Loucy (cell line): ENCODE measurements at regions not wholly inside any gene's neighbourhood (a gene's known extent, or its start where the extent isn't known, plus 50 kb on each side); places are given as distances from the start of the nearest gene placed in this dataset.

Experiments used
- H2AFZ ChIP-seq: fragments of 200-600 bp; sonication (generic); 2 replicates; pipeline ENCODE4 v1.6.0; 2016; ENCODE audit warnings: antibody characterized with exemption, mild to moderate bottlenecking, low read length, moderate library complexity
- H3F3A ChIP-seq: fragments of 200-600 bp; 2 replicates; pipeline ENCODE4 v1.6.0; 2016; ENCODE audit warnings: antibody characterized with exemption, low read depth, mild to moderate bottlenecking
- H3K27me3 ChIP-seq: fragments of 200-600 bp; sonication (generic); 2 replicates; pipeline ENCODE4 v1.6.1; 2014; ENCODE audit warnings: low read length, mild to moderate bottlenecking; ENCODE audit not compliant: insufficient read depth, poor library complexity, severe bottlenecking
- H3K36me3 ChIP-seq: fragments of 200-600 bp; sonication (generic); 2 replicates; pipeline ENCODE4 v1.6.1; 2016; ENCODE audit warnings: low read length; ENCODE audit not compliant: insufficient read depth
- H3K4me1 ChIP-seq: fragments of 200-600 bp; sonication (generic); 2 replicates; pipeline ENCODE4 v1.5.1; 2014; ENCODE audit warnings: low read length, mild to moderate bottlenecking; ENCODE audit not compliant: insufficient read depth, poor library complexity, severe bottlenecking
- H3K4me2 ChIP-seq: fragments of 200-600 bp; sonication (generic); 2 replicates; pipeline ENCODE4 v1.6.0; 2014; ENCODE audit warnings: antibody characterized with exemption, low read length, low read depth, mild to moderate bottlenecking; ENCODE audit not compliant: poor library complexity, severe bottlenecking
- H3K4me3 ChIP-seq: fragments of 200-600 bp; sonication (generic); 2 replicates; pipeline ENCODE4 v1.5.1; 2014; ENCODE audit warnings: low read length, mild to moderate bottlenecking, mixed read lengths; ENCODE audit not compliant: poor library complexity, severe bottlenecking
- H3K79me2 ChIP-seq: fragments of 200-600 bp; sonication (generic); 2 replicates; pipeline ENCODE4 v1.6.1; 2014; ENCODE audit warnings: low read length; ENCODE audit not compliant: insufficient read depth
- H3K9ac ChIP-seq: fragments of 200-600 bp; sonication (generic); 2 replicates; pipeline ENCODE4 v1.6.0; 2014; ENCODE audit warnings: mild to moderate bottlenecking, low read depth, low read length, moderate library complexity; ENCODE audit not compliant: poor library complexity, severe bottlenecking
- H3K9me2 ChIP-seq: fragments of 200-600 bp; sonication (generic); replicated peaks from 2 replicates; pipeline ENCODE4 v1.6.1; 2016; ENCODE audit warnings: low read depth, low read length, mixed read lengths
- H3K9me3 ChIP-seq: fragments of 200-600 bp; sonication (generic); 2 replicates; pipeline ENCODE4 v1.6.1; 2014; ENCODE audit warnings: mild to moderate bottlenecking, antibody characterized with exemption, low read length, low read depth; ENCODE audit not compliant: insufficient read depth
- H4K20me1 ChIP-seq: fragments of 200-600 bp; sonication (generic); 2 replicates; pipeline ENCODE4 v1.6.0; 2014; ENCODE audit warnings: antibody characterized with exemption, low read length, mild to moderate bottlenecking; ENCODE audit not compliant: insufficient read depth, poor library complexity, severe bottlenecking
- EZH2phosphoT487 ChIP-seq: fragments of 200-600 bp; IDR thresholded peaks from 2 replicates; pipeline ENCODE4 v1.6.1; 2018; ENCODE audit warnings: antibody characterized with exemption, mild to moderate bottlenecking, moderate library complexity, borderline replicate concordance
- TF ChIP-seq, protein P1 (sequence below): fragments of 200-600 bp; sonication (generic); conservative IDR thresholded peaks from 2 replicates; pipeline ENCODE4 v1.5.1; 2014; ENCODE audit warnings: mild to moderate bottlenecking, antibody characterized with exemption, low read length

DNA sequence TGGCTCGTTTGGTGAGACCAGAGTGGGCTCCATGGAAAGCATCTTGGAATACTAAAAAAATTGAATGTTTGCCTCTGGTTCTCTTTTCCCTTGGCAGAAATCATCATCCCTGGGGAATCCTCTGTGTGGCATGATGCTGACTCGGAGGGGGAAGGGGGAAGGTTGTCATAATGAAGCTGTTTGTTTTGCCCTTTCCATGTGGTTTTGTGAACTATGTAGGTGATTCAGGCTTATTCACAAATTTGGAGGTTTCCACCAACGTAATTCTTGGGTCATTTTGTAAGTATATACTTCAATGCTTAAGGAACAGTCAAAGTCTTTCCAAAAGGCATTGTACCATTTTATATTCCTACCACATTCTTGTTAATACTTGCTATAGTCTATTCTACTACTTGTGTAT is 754.0 kb upstream of the FAT3 start:
- no peaks in the 10 kb centered on the region for H3K9me2 ChIP-seq
- H2AFZ ChIP-seq = no peak overlapping the region
- H3K4me3 ChIP-seq = no peak overlapping the region
- no peaks in the 10 kb centered on the region for H3K9me3 ChIP-seq
- no peaks in the 10 kb centered on the region for H3K36me3 ChIP-seq
- no peaks in the 10 kb centered on the region for H3F3A ChIP-seq
- no peaks in the 10 kb centered on the region for H3K79me2 ChIP-seq
- TF ChIP-seq EZH2phosphoT487 = no peak
- TF ChIP-seq, protein P1, sequence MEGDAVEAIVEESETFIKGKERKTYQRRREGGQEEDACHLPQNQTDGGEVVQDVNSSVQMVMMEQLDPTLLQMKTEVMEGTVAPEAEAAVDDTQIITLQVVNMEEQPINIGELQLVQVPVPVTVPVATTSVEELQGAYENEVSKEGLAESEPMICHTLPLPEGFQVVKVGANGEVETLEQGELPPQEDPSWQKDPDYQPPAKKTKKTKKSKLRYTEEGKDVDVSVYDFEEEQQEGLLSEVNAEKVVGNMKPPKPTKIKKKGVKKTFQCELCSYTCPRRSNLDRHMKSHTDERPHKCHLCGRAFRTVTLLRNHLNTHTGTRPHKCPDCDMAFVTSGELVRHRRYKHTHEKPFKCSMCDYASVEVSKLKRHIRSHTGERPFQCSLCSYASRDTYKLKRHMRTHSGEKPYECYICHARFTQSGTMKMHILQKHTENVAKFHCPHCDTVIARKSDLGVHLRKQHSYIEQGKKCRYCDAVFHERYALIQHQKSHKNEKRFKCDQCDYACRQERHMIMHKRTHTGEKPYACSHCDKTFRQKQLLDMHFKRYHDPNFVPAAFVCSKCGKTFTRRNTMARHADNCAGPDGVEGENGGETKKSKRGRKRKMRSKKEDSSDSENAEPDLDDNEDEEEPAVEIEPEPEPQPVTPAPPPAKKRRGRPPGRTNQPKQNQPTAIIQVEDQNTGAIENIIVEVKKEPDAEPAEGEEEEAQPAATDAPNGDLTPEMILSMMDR = no peak
- no peak overlapping the region for H3K9ac ChIP-seq
- no peak overlapping the region for H3K4me2 ChIP-seq
- H4K20me1 ChIP-seq = no peaks in the 10 kb centered on the region
- no peaks in the 10 kb centered on the region for H3K4me1 ChIP-seq
- H3K27me3 ChIP-seq = no peaks in the 10 kb centered on the region

GRCh38 chr11:91459840-91460239 is 764.8 kb upstream of the FAT3 start:
- H3K9me2 ChIP-seq = no peaks in the 10 kb centered on the region
- no peak overlapping the region for H3K4me2 ChIP-seq
- no peaks in the 10 kb centered on the region for H4K20me1 ChIP-seq
- no peaks in the 10 kb centered on the region for H3K79me2 ChIP-seq
- H3K9me3 ChIP-seq = no peaks in the 10 kb centered on the region
- no peaks in the 10 kb centered on the region for H3K36me3 ChIP-seq
- TF ChIP-seq, protein P1 = no peak
- TF ChIP-seq EZH2phosphoT487 = no peak
- no peak overlapping the region for H3K9ac ChIP-seq
- H3K4me1 ChIP-seq = no peaks in the 10 kb centered on the region
- H3K27me3 ChIP-seq = no peaks in the 10 kb centered on the region
- H2AFZ ChIP-seq = no peak overlapping the region
- no peaks in the 10 kb centered on the region for H3F3A ChIP-seq
- H3K4me3 ChIP-seq = no peak overlapping the region

- H3K4me2 ChIP-seq = no peak overlapping the region
- H2AFZ ChIP-seq = no peak overlapping the region
- H3K36me3 ChIP-seq = no peaks in the 10 kb centered on the region
- TF ChIP-seq, protein P1 = no peak
- TF ChIP-seq EZH2phosphoT487 = no peak
- no peak overlapping the region for H3K9ac ChIP-seq
- H3K27me3 ChIP-seq = no peaks in the 10 kb centered on the region
- no peaks in the 10 kb centered on the region for H3K9me3 ChIP-seq
- no peaks in the 10 kb centered on the region for H3K9me2 ChIP-seq
- no peaks in the 10 kb centered on the region for H3F3A ChIP-seq
- H4K20me1 ChIP-seq = no peaks in the 10 kb centered on the region
- no peak overlapping the region for H3K4me3 ChIP-seq
- H3K79me2 ChIP-seq = no peaks in the 10 kb centered on the region
- H3K4me1 ChIP-seq = no peaks in the 10 kb centered on the region
Measured at GRCh38 chr11:91446267-91446666, 778.4 kb upstream of the FAT3 start.
